GM21619 (cell line): ENCODE measurements at regions not wholly inside any gene's neighbourhood (a gene's known extent, or its start where the extent isn't known, plus 50 kb on each side); places are given as distances from the start of the nearest gene placed in this dataset.
"Not testable (repeated sequence)": the region's sequence is repeated elsewhere in the genome, so short reads cannot be mapped to it uniquely, and the experiment has no call there.

Experiments
- ATAC-seq: cut with Tn5 transposase; IDR thresholded peaks from one replicate; pipeline ENCODE4 v1.9.1; 2021; ENCODE audit not compliant: unreplicated experiment

- ATAC-seq: not testable (repeated sequence)
Observed at GRCh38 chr4:30869387-30869786, 149.2 kb downstream of the PCDH7 start.

DNA sequence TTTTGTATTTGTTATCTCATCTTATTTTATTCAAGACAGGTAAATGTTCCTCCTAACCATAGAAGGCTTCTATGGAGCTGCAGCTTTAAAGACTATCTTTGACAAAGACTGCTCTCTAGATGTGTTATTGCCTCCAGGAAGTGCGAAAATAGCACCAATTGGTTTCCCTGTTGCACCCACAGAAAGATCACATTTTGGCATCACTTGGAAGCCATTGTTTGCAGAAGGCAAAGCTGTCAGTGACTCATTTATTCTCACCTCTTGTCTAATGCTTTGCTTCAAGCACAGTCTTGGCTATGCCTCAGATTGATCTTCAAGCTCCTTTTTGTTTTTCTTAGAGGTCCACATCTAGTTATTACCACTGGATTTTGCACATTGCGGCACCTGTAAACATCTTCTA is 150.3 kb downstream of the PCDH7 start:
- ATAC-seq: no peak

- no peak for ATAC-seq
Observed at GRCh38 chr4:30875658-30876269, 155.6 kb downstream of the PCDH7 start.

GRCh38 chr4:30879855-30880598 is 159.9 kb downstream of the PCDH7 start:
- ATAC-seq: no peak

DNA sequence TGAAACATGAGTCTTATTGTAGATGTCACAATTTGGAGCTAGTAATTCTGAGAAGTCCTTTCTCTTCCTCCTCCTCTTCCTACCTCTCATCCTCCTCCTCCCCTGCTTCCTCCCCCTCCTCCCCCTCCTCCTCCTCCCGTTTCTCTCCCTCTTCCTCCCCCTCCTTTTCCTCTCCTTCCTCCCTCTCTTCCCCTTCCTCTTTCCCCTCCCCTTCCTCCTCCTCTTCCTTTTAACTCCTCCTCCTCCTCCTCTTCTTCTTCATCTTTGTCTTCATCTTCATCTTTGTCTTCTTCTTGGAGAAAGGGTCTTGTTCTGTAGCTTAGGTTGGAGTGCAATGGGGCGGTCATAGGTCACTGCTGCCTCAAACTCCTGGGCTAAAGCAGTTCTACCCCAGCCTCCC is 161.8 kb downstream of the PCDH7 start:
- no peak for ATAC-seq

GRCh38 chr4:30882443-30882842 is 162.3 kb downstream of the PCDH7 start:
- ATAC-seq: no peak

DNA sequence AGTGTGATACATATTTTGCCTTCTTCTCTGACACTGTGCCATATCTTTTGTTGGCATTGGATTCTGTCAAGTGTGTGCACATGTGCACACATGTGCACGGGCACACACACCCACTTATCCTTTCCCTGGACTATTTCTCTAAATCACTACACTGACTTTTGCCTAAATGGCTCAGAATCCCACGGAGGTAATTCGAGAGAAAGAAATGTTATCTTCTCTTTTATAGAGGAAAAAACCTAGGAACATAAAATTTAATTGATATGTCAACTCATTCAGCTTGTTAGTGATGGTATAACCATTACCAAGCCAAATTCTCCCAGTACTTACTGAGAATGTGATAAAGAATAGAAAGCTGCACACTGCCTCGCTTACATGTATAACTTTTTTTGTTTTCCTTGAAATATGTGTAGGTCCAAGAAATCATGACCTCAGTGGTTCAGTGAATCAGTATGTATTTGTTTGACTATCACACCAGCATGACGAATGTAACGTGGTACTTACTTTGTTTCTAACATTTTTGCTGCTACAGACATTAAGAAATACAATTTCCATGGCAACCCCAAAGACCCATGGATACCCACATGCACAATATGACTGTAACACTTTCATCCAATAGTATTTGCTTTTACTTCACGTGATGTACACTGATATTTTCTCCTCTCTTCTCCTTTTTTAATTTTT is 163.0 kb downstream of the PCDH7 start:
- ATAC-seq: no peak

- no peak for ATAC-seq
Observed at GRCh38 chr4:30901461-30902451, 181.6 kb downstream of the PCDH7 start.

- no peak for ATAC-seq
Observed at GRCh38 chr4:30903502-30904214, 183.5 kb downstream of the PCDH7 start.

DNA sequence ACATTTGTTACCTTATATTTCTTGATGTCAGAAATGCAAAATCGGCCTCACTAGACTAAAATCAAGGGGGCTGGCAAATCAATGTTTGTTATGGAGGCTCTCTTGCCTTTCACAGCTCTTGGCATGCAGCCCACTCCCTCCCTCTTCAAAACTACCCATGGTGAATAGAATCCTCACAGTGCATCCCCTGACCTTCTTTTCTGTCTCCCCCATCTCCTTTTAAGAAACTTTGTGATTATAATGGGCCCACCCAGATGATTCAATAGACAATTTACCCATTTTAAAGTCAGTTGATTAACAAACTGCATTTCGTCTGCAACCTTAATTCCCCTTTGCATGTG is 184.0 kb downstream of the PCDH7 start:
- no peak for ATAC-seq

DNA sequence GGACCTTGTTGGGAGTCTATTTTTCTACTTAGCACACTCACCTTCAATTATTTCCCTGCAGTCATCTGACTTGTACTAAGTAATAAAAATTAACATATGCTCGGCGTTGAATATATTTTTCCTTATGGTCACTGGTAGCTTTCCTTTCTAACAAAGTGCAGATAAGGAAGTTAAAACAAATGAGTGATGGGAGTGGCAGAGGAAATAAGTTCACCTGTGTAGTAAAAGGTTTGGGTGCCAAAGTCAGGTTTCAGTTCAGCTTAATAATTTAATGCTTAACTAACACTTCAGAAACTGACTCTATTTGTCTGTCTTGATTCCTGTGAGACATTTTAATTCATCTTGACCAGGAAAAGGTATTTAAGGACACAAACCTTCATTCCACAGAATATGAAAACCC is 184.4 kb downstream of the PCDH7 start:
- ATAC-seq: no peak

DNA sequence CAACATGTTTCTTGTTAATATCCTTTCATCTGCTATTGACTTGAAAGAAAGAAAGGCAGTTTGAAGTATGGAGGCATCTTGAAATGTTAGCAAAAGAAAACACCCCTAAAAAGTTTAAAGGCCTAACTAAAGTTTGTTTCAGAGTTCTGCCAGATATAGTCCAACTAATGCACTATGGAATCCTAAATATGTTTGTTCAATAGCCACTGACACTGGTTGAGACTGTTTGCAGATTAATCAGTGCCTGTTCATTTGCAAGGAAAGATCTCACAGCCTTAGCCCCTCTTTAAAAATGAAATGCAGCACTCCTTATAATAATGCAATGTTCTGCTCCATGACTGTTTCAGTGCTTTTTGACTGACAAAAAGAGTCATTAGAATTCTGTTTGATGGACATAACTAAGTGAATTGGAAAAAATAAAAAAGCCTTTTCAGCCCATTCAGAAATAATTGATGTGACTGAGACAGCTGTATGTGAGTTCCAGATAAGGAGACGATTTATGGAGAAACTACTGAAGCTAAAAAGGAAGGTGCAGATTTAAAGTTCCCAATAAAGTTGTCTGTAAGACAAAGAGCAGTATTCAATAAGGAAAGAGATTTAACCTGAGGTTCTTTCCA is 192.0 kb downstream of the PCDH7 start:
- no peak for ATAC-seq

DNA sequence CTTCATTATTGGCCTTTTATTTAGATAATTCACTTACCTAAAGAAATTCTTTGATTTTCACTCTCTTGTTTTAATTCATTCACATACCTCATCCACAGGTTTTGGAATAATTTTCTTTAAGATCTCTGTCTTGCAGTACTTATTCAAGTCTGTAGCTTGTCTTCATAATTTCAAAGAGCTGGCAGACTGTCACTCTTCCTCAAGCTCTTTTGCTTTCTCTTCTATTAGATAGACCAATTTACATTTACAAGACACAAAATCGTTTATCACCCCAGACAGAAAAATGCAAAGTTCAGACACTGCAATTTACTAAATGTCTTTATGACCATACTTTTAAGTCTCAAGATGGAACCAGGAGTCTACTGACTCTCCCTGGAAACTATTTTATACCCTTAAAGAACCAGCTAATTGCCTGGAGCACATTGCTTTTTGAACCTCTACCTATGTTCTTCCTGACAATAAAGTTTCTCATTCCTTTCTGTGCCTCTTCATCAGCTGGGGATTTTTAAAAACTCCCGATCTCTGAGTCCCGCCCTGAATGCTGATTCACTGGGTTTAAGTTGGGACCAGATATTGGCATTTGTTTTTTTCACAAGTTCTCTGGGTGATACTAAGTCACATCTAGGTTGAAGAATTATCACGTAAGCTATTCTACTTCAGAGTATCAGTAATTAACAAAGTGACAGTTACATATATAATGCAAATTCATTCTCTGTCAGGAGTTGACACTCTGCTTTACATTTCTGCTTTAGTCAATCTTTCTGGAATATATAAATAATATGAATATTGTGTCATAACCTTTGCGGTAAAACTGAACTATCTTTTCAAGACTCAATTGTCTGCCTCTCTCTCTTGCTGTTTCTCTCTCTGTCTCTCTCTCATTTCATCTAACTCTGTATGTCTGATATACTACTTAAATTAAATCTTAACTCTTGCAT is 196.4 kb downstream of the PCDH7 start:
- no peak for ATAC-seq

GRCh38 chr4:30917946-30918345 is 197.8 kb downstream of the PCDH7 start:
- no peak for ATAC-seq

GRCh38 chr4:30919458-30919857 is 199.3 kb downstream of the PCDH7 start:
- no peak for ATAC-seq

DNA sequence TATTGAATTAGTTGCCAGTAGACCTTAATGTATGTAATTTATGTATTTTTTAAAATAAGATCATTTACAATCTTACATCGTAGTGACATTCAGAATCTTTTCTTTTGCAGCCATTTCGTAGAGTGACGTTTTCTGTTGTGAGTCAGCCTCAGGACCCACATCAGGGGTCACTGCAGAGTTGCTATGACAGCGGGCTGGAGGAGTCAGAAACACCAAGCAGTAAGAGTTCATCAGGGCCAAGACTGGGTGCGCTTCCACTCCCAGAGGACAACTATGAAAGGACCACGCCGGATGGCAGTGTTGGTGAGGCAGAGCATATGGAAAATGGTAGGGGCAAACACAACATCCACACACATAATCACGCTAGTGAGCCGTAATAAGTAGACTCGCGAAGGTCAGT is 199.9 kb downstream of the PCDH7 start:
- no peak for ATAC-seq

- no peak for ATAC-seq
Observed at GRCh38 chr4:30922625-30923024, 202.5 kb downstream of the PCDH7 start.

GRCh38 chr4:30924495-30924894 is 204.3 kb downstream of the PCDH7 start:
- ATAC-seq: no peak

- ATAC-seq: no peak
Observed at GRCh38 chr4:30929649-30930048, 209.5 kb downstream of the PCDH7 start.
